GM12872 (cell line): ENCODE measurements at regions not wholly inside any gene's neighbourhood (a gene's known extent, or its start where the extent isn't known, plus 50 kb on each side); places are given as distances from the start of the nearest gene placed in this dataset.

ENCODE experiments used
- CTCF ChIP-seq: IDR thresholded peaks from 3 replicates; pipeline ENCODE4 v1.5.1; 2011; ENCODE audit warnings: low read depth, mild to moderate bottlenecking, low read length, moderate library complexity; ENCODE audit not compliant: insufficient read depth

GRCh38 chr12:75892731-75893408 lies 138.7 kb downstream of the PHLDA1 start:
- no peak for TF ChIP-seq CTCF

DNA sequence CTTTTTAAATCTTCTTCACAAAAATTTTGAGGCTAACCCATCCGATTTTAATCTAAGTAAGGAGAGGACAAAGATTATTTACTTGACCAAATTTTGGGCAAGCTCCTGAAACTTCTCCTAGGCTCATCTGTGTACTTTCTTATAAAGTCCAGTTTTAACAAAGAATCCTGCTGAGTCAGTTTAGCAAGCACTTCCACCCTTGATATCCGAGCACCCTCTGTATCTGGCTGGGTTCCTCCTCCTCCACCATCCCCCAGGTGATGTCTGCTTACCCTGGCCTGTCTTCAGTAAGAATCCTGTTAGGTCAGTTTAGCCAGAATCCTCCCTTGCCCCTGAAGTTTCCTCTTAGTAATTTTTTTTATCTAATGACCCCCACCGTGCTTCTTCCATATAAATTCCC lies 140.5 kb downstream of the PHLDA1 start:
- TF ChIP-seq CTCF = no peak

GRCh38 chr12:75890660-75891059 lies 140.9 kb downstream of the PHLDA1 start:
- no peak for TF ChIP-seq CTCF

DNA sequence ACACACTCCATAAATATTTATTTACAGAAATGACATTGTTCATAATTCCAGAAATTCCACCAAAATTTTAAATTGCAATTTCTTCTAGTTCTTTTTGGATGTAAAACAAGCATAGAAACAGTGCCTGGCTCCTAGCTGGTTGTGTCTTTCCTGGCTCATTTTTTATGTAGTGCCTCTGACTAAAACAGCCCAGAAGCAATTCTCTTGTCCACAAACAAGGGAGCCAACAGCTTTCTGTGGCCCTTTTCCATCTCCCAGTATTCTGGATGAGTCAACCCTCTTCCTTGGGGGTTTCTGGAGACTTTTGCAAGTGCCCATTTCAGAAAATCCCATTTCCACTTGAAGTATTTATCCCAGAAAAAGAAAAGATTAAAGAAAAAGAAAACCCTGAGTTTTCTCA lies 141.4 kb downstream of the PHLDA1 start:
- TF ChIP-seq CTCF = no peak

GRCh38 chr12:75888874-75889613 lies 142.5 kb downstream of the PHLDA1 start:
- TF ChIP-seq CTCF = no peak

GRCh38 chr12:75888399-75888798 lies 143.2 kb downstream of the PHLDA1 start:
- no peak for TF ChIP-seq CTCF

DNA sequence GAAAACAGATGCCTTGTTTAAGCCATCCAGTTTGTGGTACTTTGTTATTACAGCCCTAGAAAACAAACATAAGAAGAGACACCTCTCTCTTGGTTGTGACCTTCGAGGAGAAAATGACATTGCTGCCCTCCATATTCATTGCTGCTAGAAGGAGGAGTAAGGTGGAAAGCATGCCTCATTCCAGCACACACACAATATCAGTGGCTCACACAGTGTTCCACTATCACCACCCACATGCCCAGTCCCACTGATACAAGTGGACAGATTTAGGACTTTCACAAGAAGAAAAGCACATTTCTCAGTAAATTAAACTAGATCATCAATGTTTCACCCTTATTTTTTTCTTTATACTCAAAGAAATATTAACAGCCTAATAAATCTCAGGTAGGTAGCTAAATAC lies 143.6 kb downstream of the PHLDA1 start:
- TF ChIP-seq CTCF = no peak
